Stimulated activated CD8-positive, alpha-beta memory T cell treated with anti-CD3 and anti-CD28 coated beads, Interleukin-4, amount 100 ng/mL, for 24 hours (primary cell): ENCODE measurements at regions not wholly inside any gene's neighbourhood (a gene's known extent, or its start where the extent isn't known, plus 50 kb on each side); places are given as distances from the start of the nearest gene placed in this dataset.

Experiments
- DNase-seq: peaks from one replicate; pipeline ENCODE4 v3.0.0-alpha.2; 2020; ENCODE audit warnings: low read depth

DNA sequence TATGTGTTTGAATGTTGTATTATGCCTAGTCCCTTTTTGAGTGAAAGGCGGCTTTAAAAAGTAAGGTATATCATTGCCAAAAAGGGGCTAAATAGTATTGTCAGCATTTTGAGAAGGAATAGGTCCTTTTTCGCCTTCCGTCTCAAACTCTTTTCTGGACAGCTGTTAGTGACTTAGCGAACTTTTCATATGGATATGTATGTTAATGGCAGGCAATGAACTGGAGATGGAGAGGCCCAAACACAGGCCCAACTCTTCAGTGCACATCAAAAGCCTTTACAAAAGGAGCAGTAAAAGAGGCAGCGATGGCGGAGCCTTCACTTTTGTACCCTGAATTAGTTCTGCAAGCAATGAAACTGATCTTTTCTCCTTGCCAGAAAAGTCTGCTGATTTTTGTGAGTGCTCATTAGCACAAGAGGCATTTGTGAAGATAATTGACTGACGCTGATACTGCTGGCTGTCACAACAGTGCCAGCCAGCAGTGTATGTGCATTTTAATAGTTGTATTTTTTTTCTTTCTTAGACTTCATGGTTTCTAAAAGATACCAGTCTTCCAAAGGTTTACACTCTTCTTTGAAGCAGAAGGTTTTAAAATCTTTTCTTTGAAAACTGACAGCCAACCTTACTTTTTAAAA is 243.7 kb upstream of the SP8 start:
- no peak for DNase-seq

DNA sequence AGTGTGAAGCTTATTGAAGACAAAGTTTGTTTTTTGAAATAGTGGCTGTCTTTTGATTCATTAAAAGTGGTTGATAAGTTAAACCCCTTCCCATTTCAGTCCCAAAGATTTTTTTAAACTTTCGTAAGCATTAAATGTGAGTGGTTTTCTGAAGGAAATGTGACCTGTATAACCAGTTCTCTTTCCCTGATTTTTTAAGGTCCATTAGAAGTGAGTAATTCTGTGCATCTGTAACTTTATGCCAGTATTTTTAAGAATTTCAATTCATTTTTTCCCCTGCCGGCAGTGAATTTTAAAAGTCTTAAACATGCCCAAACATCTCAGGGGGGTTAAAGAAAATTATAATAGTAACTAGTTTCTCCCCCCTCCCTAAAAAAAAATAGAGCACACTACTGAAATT is 254.6 kb upstream of the SP8 start:
- no peak for DNase-seq

DNA sequence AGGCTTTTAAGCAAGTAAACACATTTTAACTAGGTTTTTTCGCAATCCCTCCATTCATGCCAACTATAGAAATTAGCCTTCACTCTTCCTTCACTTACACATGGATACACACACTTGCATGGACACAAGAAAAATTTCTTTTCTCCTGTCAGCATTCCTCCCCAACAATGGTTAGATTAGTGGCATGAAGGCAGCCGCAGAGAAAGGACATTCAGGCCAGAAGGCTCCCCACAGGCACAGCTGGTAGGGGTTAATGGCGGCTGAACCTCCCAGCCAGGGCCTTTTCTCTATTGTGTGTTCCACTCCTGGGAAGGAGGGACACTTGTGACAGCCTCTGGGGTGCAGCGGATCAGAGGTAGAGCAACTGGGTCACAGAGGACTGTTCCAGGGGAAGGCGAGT is 255.0 kb upstream of the SP8 start:
- DNase-seq: no peak

DNA sequence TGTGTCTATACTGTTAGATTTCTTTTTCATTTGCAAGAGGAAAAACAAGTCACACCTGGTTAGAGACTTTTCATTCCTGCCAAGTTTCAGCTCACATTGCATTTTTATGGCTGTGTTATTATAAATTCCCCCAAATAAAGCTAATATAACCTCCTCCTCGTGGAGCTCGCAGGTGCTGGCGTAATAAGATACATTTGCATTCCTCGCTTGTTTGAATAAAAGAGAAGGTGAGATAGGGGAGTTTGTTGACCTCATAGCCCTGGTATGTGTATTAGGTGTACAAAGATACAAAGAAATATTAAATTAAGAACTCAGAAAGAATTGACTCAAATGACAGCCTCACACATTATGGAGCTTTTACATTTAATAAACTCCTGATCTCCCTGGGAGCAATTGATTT is 257.7 kb upstream of the SP8 start:
- no peak for DNase-seq

DNA sequence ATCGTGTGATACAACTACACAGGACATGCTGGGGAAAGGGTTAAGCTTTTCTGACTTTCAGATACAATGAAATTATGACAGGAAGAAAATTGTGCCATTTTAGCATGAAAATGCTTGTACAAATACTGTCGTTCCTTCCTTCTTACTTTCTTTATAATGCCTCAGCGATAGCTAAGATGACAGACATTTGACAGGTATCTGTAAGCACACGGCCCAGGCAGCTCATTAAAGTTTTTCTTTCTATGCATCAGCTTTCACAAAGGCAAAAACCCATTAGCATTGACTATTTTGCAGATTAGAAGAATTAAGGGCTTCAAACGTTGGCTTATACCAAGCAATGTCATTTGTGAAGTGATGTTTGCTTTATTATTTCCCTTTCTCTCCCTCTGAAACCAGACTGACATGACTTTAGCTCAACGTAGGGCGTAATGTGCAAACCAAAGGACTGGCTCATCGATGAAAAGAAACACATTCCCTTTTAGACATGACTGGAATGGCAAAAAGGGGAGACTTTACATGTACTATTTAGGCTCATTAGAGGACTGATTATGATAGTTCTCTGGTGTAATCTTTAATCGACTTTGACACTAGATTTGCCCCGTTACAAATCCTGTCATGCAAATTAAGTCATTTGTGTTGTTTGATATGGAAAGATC is 258.4 kb upstream of the SP8 start:
- DNase-seq: no peak

DNA sequence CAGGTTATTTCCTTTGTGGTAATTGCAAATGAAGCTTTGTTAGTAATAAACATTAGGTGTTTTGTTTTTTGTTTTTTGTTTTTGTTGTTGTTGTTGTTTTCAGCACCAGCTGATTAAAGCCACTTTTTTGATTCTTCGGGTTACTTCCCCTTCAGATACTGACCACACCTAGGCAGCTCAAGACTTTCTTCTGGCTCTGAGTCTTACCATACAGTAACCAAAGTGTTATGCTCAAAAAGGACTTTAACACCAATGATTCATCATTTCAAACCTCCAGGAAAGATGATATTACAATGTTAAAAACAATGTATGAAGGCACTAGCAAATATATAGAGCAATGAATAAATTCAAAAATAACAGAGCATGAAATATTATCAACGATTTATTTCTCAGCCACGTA is 265.2 kb upstream of the SP8 start:
- DNase-seq: no peak

DNA sequence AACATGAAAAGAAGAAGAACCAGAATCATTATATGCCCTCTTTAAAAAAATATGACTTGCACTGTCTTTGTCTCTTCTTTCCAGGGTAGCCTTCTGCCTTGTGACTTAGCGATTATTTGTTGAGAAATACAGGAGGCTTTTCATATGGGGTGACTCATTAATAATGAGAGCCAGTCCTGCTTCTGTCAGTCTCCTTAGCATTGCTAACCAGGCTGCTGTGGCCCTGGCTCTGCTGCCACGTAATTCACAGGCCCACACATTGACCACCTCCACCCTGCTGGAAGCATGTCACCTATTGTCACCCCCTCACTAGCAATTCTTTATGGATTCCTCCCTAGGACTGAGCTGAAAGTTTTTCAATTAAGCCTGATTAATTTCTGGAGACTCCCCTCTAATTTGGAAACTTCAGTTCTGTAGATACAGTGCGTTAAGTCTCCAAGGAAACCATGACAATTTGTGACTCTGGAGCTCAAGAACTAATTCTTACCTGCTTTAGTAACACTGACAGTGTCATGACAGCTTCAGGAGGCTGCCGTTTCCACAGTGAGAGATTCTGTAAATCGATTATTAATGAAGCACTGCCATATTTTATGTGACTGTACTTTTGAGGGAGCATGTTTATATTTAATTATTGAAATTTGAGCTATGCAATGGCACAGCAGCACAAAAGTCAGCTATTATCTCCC is 267.9 kb upstream of the SP8 start:
- no peak for DNase-seq

DNA sequence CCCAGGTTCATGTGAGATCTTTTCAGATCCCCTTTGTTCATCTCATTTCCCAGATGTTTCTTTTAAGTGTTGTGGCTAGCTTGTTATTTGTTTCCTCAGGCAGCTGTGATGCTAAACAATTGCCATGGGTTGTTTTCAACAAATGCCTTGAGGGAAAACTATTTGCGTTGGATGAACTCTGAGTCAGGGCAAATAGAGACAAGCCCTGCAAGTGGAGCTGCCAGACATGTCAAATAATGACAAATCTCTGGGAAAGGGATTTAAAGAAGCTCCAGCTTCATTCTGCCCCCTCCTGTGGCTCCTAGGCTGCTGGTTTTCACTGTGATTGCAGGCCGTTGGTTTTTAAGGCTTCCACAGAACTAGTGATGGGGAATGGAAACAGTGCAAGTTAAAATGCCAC is 272.4 kb upstream of the SP8 start:
- DNase-seq: no peak

DNA sequence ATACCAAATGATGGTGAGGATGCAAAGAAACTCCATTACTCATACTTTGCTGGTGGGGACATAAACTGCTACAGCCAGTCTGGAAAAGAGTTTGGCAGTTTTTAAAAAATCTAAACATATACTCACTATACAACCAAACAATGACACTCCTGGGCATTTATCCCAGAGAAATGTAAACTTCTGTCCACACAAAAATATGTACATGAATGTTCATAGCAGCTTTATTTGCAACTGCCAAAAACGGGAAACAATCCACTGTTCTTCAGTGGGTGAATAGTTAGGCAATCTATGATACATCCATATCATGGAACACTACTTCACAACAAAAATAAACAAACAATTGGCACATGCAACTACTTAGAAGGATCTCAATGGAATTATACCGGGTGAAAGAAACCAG is 276.4 kb upstream of the SP8 start:
- no peak for DNase-seq

DNA sequence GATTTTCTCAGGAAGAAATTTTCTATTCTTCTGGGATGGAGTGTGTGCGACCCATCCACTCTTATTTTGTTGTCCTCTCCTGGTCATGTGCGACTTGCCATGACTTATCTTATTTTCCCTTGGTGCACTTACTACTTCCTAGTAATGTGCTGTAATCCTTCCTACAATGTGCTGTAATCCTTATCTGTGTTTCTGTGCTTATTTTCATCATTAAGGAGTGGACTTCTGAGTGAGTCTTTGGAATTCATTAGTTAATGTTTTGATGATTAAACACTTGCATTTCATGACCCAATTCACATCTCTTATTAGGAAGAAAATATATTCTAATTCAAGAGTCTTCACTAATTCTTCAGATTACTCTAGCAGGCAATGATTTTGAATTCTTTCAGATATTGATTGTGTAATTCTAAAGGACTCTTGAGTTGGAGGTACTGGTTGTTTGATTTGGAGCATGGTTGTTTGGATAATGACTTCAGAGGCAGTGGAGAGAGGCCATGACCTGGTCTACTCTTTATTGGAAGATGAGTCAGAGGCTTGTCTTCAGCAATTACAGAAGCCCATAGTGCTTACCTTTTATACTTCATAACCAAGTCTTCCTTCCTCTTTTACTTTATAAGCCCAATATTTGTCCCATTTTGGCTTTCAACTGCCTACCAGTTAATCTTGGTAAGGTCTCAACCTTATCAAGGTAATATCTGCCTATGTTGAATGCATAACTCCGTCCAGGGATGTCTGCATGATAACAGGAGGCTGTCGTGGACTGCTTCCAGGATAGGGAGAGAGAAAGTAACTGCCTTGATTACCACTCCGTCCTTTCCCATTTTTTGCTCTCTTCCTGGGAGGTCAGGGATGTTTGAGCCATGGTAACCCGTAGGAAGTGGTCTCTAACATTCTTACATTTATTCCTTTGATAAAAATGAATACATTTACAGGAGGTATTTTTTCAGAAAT is 278.3 kb upstream of the SP8 start:
- no peak for DNase-seq

DNA sequence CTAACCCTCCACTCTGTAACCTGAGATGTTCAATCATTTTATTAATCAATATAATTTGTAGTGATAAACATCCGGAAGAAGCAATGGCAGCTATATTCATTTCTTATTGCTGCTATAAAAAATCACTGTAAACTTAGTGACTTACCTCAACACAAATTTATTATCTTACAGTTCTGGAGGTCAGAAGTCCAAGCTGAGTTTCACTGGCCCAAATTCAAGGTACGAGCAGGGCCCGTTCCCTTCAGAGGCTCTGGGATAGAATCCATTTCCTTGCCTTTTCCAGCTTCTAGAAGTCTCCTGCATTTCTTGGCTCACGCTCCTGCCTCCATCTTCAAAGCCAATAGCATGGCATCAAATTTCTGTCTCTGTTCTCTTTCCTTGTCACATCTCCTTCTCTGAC is 279.5 kb upstream of the SP8 start:
- DNase-seq: no peak

DNA sequence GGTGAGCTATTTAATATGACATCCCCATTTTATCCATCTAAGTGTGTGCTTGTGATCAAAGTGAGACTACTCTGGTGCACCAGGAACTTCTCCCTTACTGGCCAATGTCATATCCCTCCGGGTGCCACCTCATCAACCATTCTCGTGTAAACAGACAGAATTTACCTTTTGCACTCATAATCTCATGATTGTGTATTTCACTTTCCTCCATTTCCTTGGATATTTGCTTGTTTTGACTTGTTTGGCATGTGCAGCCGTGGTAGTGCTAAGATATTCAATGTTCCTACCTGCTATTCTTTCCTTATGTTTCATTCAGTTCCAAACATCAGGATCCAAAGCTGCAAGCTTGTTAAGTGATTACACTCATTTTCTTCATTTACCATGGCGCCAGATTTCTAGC is 280.5 kb upstream of the SP8 start:
- no peak for DNase-seq

DNA sequence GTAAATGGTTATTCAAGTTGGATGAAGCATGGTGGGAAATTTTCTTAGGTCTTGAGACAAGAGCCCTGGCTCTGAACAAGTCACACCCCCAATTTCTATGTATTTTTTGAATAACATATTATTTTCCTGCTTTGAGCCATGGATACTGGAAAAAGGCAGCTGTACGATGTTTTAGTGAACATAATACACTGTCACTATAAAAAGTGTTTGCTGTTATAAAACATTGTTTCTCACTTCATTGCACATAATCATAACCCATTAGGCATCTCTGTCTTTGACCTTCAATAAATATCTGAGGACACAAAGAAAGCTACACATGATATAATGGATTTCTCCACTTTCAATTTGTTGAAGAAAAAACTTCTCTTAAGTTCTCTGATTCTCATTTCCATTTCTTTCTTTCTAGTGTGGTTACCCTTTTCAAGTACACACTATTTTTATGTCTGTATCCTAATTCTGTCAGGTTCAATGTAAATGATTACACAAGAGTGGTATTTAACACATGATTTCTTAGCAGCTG is 283.9 kb upstream of the SP8 start:
- no peak for DNase-seq

DNA sequence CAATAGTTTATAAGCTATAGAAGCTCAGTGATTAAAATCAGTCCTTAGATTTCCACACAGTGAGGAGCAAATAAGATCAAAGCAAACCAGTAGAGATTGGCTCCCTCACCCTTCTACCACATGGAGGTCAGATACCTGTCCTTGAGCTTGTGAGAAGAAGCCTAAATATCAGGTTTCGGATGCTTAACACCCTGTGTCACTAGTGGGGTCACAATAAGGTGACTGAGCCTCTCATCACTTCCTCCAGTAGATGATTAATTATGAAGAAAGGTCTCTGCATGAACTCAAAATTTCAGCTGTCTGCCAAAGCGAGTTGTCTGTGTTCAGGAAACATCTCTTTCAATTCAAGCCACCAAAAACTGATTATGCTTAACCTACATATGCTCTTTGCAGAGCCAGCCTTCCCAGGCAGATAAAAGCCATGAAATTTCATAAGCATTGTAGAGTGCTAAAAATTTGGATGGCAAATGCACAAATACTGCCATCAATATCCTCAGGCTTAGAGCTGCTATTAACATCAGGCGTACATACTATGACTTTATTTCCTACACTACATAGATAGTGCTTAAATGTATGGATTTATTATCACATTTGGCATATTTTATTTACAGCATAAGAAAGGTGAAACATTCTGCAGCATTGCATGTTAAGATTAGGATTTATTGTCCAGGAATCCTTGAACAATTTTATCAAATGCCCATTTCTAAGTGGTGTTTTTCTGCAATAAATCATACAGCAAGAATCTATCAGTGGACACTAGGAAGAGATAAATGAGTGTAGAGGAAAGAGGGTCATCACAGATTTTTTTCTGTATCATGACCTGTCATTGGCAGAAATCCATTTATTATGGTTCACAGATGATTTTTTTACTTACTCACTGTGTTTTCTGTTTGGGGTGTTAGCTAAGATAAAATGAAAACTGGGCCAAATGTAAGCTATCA is 285.1 kb upstream of the SP8 start:
- DNase-seq: no peak

DNA sequence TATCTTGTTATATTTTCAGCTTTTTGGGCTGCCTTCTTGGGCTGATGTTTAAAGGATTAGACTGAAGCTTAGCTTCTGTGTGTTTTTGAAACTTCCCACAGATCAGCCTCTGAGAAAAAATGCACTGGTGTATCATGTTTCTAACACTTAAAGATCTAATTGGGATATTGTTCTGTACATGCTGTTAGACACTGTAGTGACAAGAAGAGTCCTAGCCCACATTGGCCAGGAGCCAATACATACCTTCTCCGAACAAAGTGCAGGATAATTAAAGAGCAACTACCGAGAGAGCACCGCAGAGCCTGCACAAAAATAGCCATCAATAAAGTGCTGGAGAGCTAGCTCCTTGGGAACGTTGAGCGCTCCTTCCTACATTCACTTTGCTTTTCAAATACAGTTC is 289.4 kb upstream of the SP8 start:
- no peak for DNase-seq

DNA sequence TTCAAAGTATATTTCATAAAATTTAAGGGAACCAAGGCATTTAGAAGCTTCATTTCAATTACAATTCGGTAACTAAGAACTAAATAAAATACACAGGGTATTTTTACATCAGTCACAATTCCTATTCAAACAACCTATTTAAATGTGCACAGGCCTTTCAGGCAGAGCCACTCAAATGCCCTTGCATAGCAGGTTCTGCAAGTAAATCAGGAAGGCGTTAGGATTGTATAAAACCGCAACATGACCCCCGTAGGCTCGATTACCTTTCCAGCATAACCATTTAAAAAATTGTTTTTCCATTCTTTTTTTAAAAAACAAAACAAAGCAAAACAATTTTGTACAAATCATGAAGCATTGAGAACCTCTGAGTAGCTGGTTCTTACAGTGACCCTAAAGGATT is 289.9 kb upstream of the SP8 start:
- DNase-seq: no peak

DNA sequence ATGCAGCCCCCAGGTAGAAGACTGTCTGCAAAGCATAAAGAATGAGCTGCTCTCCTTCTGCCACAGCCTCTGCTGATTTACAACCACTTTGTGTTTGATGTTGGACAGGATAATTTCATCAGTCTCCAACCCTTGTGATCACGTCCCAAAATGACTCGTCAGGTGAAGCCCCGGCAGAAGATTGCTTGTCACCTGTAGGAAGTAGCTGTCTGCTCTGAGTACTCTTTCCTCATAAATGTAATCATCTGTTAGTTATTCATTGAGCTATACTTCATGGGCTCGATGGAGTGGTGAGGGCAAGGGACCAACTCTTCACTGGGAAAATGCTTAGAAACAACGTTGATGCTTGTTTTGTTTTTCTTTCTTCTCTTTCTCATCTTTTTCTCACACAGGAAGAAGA is 290.9 kb upstream of the SP8 start:
- no peak for DNase-seq

DNA sequence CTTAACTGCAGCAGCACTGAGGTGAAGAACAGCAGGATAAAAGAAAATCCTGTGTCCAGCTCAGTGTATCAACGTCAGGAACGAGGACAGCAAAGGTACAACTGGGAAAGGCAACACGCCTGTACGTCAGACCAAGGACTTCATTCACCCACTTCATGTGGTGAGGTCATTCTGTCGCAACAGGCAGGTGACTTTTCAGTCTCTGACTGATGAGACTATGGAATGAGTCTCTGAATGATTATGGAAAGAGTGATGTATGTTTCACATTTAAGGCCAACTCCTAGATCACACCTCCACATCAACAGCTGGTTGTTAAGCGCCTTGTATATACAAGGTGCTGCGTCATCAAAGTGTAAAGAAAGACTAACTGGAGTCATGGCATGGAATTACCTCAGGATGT is 297.6 kb upstream of the SP8 start:
- DNase-seq: no peak

DNA sequence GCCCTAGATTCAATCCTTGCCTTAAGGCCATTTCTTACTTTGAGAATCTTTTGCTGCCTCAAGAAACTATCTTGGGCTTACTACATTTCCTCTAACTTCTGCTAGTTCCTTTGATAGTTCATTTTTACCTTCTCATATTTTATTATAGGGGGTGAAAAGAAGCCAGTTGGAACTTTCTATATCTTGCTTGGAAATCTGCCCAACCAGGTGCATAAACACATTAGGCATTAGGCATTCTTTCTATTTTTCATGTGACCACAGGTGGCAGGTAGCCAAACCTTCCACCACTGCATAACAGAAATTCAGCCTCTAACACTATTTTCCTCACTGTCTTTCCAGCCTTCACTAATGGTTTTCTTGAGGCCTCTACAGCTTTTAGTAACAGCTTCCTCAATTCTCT is 300.0 kb upstream of the SP8 start:
- DNase-seq: no peak

DNA sequence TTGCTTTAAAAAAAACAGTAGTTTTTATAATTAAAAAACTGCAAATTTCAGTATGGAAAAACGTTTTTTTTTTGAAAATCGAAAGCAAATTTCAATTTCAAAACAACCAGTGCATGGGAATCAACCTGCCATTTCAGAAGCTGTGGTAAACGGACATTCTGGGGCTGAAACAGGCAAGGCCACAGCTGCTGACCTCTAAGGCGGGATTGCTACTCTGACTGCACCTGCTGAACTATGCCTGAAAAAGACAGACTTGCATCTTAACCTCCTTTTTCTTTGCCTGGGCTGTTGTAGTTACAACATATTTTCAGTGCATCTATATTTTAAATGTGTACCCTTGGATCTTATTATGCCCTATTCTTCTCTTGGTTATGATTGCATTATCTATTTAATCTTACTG is 303.0 kb upstream of the SP8 start:
- DNase-seq: no peak
